Fibroblast of skin of back (primary cell): ENCODE measurements at regions not wholly inside any gene's neighbourhood (a gene's known extent, or its start where the extent isn't known, plus 50 kb on each side); places are given as distances from the start of the nearest gene placed in this dataset.
A peak's percentile ranks its signal among the peaks of the same experiment; 100 is the strongest.
"Not testable (repeated sequence)": the region's sequence is repeated elsewhere in the genome, so short reads cannot be mapped to it uniquely, and the experiment has no call there.

Source experiments
- DNase-seq: peaks from one replicate; pipeline ENCODE4 v3.0.0-alpha.2; 2013

GRCh38 chr3:3902161-3902560 lies 102.9 kb downstream of the LRRN1 start:
- no peak for DNase-seq

- no peak for DNase-seq
These were observed 106.9 kb downstream of the LRRN1 start for GRCh38 chr3:3906171-3906570.

- DNase-seq = no peak
These were observed 107.8 kb downstream of the LRRN1 start for GRCh38 chr3:3907023-3907422.

GRCh38 chr3:3918763-3919162 lies 119.5 kb downstream of the LRRN1 start:
- no peak for DNase-seq

- DNase-seq = no peak
These were observed 120.1 kb downstream of the LRRN1 start for GRCh38 chr3:3919316-3919715.

GRCh38 chr3:3923619-3924018 lies 124.4 kb downstream of the LRRN1 start:
- no peak for DNase-seq

- DNase-seq = no peak
These were observed 128.0 kb downstream of the LRRN1 start for GRCh38 chr3:3927198-3927597.

- DNase-seq = no peak
These were observed 128.7 kb downstream of the LRRN1 start for GRCh38 chr3:3927965-3928364.

GRCh38 chr3:3941380-3941779 lies 142.1 kb downstream of the LRRN1 start:
- DNase-seq = not testable (repeated sequence)

- no peak for DNase-seq
These were observed 151.8 kb downstream of the LRRN1 start for GRCh38 chr3:3951071-3951470.

- DNase-seq = no peak
These were observed 152.3 kb downstream of the LRRN1 start for GRCh38 chr3:3951501-3951900.

- DNase-seq = not testable (repeated sequence)
These were observed 163.6 kb downstream of the LRRN1 start for GRCh38 chr3:3962867-3963266.

GRCh38 chr3:3984053-3984452 lies 184.8 kb downstream of the LRRN1 start:
- no peak for DNase-seq

- no peak for DNase-seq
These were observed 192.4 kb downstream of the LRRN1 start for GRCh38 chr3:3991598-3991997.

GRCh38 chr3:3992312-3992874 lies 193.2 kb downstream of the LRRN1 start:
- no peak for DNase-seq

GRCh38 chr3:3998140-3998922 lies 199.1 kb downstream of the LRRN1 start:
- DNase-seq = peak; percentile 37

GRCh38 chr3:3999340-3999739 lies 200.1 kb downstream of the LRRN1 start:
- DNase-seq = not testable (repeated sequence)

- no peak for DNase-seq
These were observed 202.7 kb downstream of the LRRN1 start for GRCh38 chr3:4001976-4002375.

GRCh38 chr3:4006288-4006687 lies 207.1 kb downstream of the LRRN1 start:
- no peak for DNase-seq

GRCh38 chr3:4008205-4008604 lies 209.0 kb downstream of the LRRN1 start:
- DNase-seq = peak; percentile 8

GRCh38 chr3:4011166-4011565 lies 211.9 kb downstream of the LRRN1 start:
- no peak for DNase-seq

- no peak for DNase-seq
These were observed 216.2 kb downstream of the LRRN1 start for GRCh38 chr3:4015426-4015825.

GRCh38 chr3:4019501-4019900 lies 220.3 kb downstream of the LRRN1 start:
- no peak for DNase-seq

- no peak for DNase-seq
These were observed 221.9 kb downstream of the LRRN1 start for GRCh38 chr3:4021162-4021561.

- no peak for DNase-seq
These were observed 229.9 kb downstream of the LRRN1 start for GRCh38 chr3:4029135-4029534.
